ENCODE measurements at regions not wholly inside any gene's neighbourhood (a gene's known extent, or its start where the extent isn't known, plus 50 kb on each side); places are given as distances from the start of the nearest gene placed in this dataset.

GRCh38 chr6:137708481-137708880 is 158.6 kb upstream of the TNFAIP3 start:
- Histone ChIP-seq H3K4me1 (peaks cover 3% of the 10 kb centered on the region), H3K27ac (no peak overlapping the region), H3K36me3 (ENCODE audit: low read depth, missing control alignments) (no peaks in the 10 kb centered on the region), H3K9me3 (no peaks in the 10 kb centered on the region), H3K4me3 (no peak overlapping the region), H3K27me3 (no peaks in the 10 kb centered on the region)
- intact Hi-C loops (cut with DNase I; ENCODE audit: low total_unique reads): loop anchor here (5.0 kb wide), 1 partner anchor 159 kb away; the partner anchor contains the start of gene TNFAIP3
- TF ChIP-seq POLR2A (IDR thresholded peaks at IDR 0.05): no peak
- TF ChIP-seq CTCF (IDR thresholded peaks at IDR 0.05): no peak
- no peak for DNase-seq
- 27 to 43% methylated on average over 1 of the region's 1 CpG for WGBS, 2 donors

- Histone ChIP-seq H3K4me3 (no peak overlapping the region), H3K9me3 (no peaks in the 10 kb centered on the region), H3K27me3 (no peaks in the 10 kb centered on the region), H3K36me3 (ENCODE audit: low read depth, missing control alignments) (no peaks in the 10 kb centered on the region), H3K4me1 (peaks cover 3% of the 10 kb centered on the region), H3K27ac (no peak overlapping the region)
- 93 to 99% methylated on average over 7 of the region's 7 CpGs for WGBS, 2 donors
- intact Hi-C loops (cut with DNase I; ENCODE audit: low total_unique reads): loop anchor here (5.0 kb wide), 1 partner anchor 158 kb away; the partner anchor contains the start of gene TNFAIP3
- TF ChIP-seq CTCF (IDR thresholded peaks at IDR 0.05) (no peak), POLR2A (IDR thresholded peaks at IDR 0.05) (no peak)
- DNase-seq: no peak
Observed at GRCh38 chr6:137709424-137710236, 157.4 kb upstream of the TNFAIP3 start.

GRCh38 chr6:137711972-137712371 is 155.1 kb upstream of the TNFAIP3 start:
- no peak for DNase-seq
- H3K27me3 ChIP-seq: no peaks in the 10 kb centered on the region
- TF ChIP-seq POLR2A (IDR thresholded peaks at IDR 0.05) (no peak), CTCF (IDR thresholded peaks at IDR 0.05) (no peak)
- H3K36me3 ChIP-seq (ENCODE audit: low read depth, missing control alignments): no peaks in the 10 kb centered on the region
- intact Hi-C loops (cut with DNase I; ENCODE audit: low total_unique reads): no loop called here
- peaks cover 3% of the 10 kb centered on the region for H3K4me1 ChIP-seq
- no peaks in the 10 kb centered on the region for H3K9me3 ChIP-seq
- WGBS, 2 donors: 57 to 81% methylated on average over 1 of the region's 1 CpG
- H3K4me3 ChIP-seq: no peak overlapping the region
- no peak overlapping the region for H3K27ac ChIP-seq

GRCh38 chr6:137712587-137712986 is 154.5 kb upstream of the TNFAIP3 start:
- Histone ChIP-seq H3K4me3 (no peak overlapping the region), H3K9me3 (no peaks in the 10 kb centered on the region), H3K4me1 (peaks cover 3% of the 10 kb centered on the region), H3K36me3 (ENCODE audit: low read depth, missing control alignments) (no peaks in the 10 kb centered on the region), H3K27ac (no peak overlapping the region), H3K27me3 (no peaks in the 10 kb centered on the region)
- intact Hi-C loops (cut with DNase I; ENCODE audit: low total_unique reads): no loop called here
- 88 to 95% methylated on average over 5 of the region's 5 CpGs for WGBS, 2 donors
- TF ChIP-seq POLR2A (IDR thresholded peaks at IDR 0.05): no peak
- TF ChIP-seq CTCF (IDR thresholded peaks at IDR 0.05): no peak
- DNase-seq: no peak

GRCh38 chr6:137715589-137716045 is 151.4 kb upstream of the TNFAIP3 start:
- intact Hi-C loops (cut with DNase I; ENCODE audit: low total_unique reads): no loop called here
- 74 to 76% methylated on average over 4 of the region's 4 CpGs for WGBS, 2 donors
- no peaks in the 10 kb centered on the region for H3K9me3 ChIP-seq

More at GRCh38 chr6:137715589-137716045, 151.4 kb upstream of the TNFAIP3 start:
- no peak for TF ChIP-seq POLR2A (IDR thresholded peaks at IDR 0.05)
- TF ChIP-seq CTCF (IDR thresholded peaks at IDR 0.05): no peak
- Histone ChIP-seq H3K27me3 (no peaks in the 10 kb centered on the region), H3K27ac (no peak overlapping the region), H3K4me1 (no peaks in the 10 kb centered on the region), H3K4me3 (no peak overlapping the region), H3K36me3 (ENCODE audit: low read depth, missing control alignments) (no peaks in the 10 kb centered on the region)
- no peak for DNase-seq
